ENCODE measurements at regions not wholly inside any gene's neighbourhood (a gene's known extent, or its start where the extent isn't known, plus 50 kb on each side); places are given as distances from the start of the nearest gene placed in this dataset.
"Not testable (repeated sequence)": the region's sequence is repeated elsewhere in the genome, so short reads cannot be mapped to it uniquely, and the experiment has no call there.

DNA sequence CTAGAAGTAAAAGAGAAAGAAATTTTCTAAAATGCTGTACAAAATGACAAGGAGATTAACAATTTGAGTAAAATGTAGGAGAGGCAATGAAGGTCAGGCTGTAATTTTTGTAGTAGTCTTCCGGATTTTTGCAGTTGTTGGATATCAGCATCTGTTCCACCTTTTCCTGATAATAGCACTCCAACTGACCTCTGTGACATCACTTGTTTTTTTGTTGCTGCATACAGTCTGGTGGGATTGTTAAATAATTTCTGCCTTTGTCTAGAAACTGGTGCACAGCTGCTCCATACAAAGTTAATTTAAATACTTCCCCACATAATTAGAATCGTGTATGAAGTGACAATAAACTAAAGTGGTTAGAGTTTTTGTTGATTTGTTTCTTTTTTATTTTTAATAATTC is 731.4 kb downstream of the PLOD2 start:
- Histone ChIP-seq H3K4me3 (no peak overlapping the region), H3K4me1 (ENCODE audit: control insufficient read depth in 1 of 2, low read depth in 2 of 2) (no peaks in the 10 kb centered on the region), H3K27ac (no peak overlapping the region), H3K27me3 (replicated peaks; ENCODE audit: insufficient read depth) (no peaks in the 10 kb centered on the region), H3K36me3 (no peaks in the 10 kb centered on the region), H3K9me3 (no peaks in the 10 kb centered on the region)
- no peak for DNase-seq (ENCODE audit: low spot score)
- ATAC-seq (ENCODE audit: insufficient number of reproducible peaks, low FRiP score, low read depth) = no peak
- TF ChIP-seq, protein P1, sequence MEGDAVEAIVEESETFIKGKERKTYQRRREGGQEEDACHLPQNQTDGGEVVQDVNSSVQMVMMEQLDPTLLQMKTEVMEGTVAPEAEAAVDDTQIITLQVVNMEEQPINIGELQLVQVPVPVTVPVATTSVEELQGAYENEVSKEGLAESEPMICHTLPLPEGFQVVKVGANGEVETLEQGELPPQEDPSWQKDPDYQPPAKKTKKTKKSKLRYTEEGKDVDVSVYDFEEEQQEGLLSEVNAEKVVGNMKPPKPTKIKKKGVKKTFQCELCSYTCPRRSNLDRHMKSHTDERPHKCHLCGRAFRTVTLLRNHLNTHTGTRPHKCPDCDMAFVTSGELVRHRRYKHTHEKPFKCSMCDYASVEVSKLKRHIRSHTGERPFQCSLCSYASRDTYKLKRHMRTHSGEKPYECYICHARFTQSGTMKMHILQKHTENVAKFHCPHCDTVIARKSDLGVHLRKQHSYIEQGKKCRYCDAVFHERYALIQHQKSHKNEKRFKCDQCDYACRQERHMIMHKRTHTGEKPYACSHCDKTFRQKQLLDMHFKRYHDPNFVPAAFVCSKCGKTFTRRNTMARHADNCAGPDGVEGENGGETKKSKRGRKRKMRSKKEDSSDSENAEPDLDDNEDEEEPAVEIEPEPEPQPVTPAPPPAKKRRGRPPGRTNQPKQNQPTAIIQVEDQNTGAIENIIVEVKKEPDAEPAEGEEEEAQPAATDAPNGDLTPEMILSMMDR (IDR thresholded peaks at IDR 0.05) = no peak

DNA sequence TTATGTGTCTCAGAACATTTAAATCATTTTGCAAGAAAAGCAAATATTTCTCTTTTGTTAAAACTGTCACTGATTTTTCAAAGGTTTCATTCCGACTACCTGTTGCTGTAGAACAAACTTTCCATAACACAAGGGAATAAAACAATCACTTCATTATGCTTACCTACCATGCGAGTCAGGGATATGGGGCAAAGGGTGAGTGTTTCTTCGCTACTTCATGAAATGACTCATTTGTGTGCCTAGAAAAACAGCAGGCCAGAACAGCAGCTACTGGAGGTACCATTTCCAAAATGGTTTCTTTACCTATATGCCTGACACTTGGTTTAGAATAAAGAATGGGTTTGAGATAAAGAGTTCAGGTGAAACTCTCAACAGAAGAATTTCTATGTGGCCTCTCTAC is 712.5 kb downstream of the PLOD2 start:
- DNase-seq (ENCODE audit: low spot score) (no peak), ATAC-seq (ENCODE audit: insufficient number of reproducible peaks, low FRiP score, low read depth) (no peak)
- Histone ChIP-seq H3K27ac (no peak overlapping the region), H3K27me3 (replicated peaks; ENCODE audit: insufficient read depth) (no peaks in the 10 kb centered on the region), H3K4me1 (ENCODE audit: control insufficient read depth in 1 of 2, low read depth in 2 of 2) (no peaks in the 10 kb centered on the region), H3K36me3 (no peaks in the 10 kb centered on the region), H3K9me3 (no peaks in the 10 kb centered on the region), H3K4me3 (no peak overlapping the region)
- TF ChIP-seq, protein P1 (IDR thresholded peaks at IDR 0.05) = no peak

GRCh38 chr3:145450018-145450682 is 710.8 kb downstream of the PLOD2 start:
- H3K4me3 ChIP-seq = no peak overlapping the region

GRCh38 chr3:145457825-145458552 is 703.0 kb downstream of the PLOD2 start:
- H3K27me3 ChIP-seq (replicated peaks; ENCODE audit: insufficient read depth) = no peaks in the 10 kb centered on the region
- H3K36me3 ChIP-seq = no peaks in the 10 kb centered on the region
- DNase-seq (ENCODE audit: low spot score) (no peak), ATAC-seq (ENCODE audit: insufficient number of reproducible peaks, low FRiP score, low read depth) (no peak)
- H3K27ac ChIP-seq = no peak overlapping the region
- no peaks in the 10 kb centered on the region for H3K9me3 ChIP-seq
- TF ChIP-seq, protein P1 (IDR thresholded peaks at IDR 0.05) = no peak
- no peak overlapping the region for H3K4me3 ChIP-seq
- H3K4me1 ChIP-seq (ENCODE audit: control insufficient read depth in 1 of 2, low read depth in 2 of 2) = no peaks in the 10 kb centered on the region

More at GRCh38 chr3:145450018-145450682, 710.8 kb downstream of the PLOD2 start:
- DNase-seq (ENCODE audit: low spot score) = no peak
- H3K27ac ChIP-seq = no peak overlapping the region
- no peaks in the 10 kb centered on the region for H3K27me3 ChIP-seq (replicated peaks; ENCODE audit: insufficient read depth)
- no peak for ATAC-seq (ENCODE audit: insufficient number of reproducible peaks, low FRiP score, low read depth)
- H3K9me3 ChIP-seq = no peaks in the 10 kb centered on the region
- TF ChIP-seq, protein P1 (IDR thresholded peaks at IDR 0.05) = no peak
- no peaks in the 10 kb centered on the region for H3K36me3 ChIP-seq
- H3K4me1 ChIP-seq (ENCODE audit: control insufficient read depth in 1 of 2, low read depth in 2 of 2) = no peaks in the 10 kb centered on the region

DNA sequence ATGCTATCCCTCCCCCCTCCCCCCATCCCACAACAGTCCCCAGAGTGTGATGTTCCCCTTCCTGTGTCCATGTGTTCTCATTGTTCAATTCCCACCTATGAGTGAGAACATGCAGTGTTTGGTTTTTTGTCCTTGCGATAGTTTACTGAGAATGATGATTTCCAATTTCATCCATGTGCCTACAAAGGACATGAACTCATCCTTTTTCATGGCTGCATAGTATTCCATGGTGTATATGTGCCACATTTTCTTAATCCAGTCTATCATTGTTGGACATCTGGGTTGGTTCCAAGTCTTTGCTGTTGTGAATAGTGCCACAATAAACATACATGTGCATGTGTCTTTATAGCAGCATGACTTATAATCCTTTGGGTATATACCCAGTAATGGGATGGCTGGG is 701.3 kb downstream of the PLOD2 start:
- not testable (repeated sequence) for ATAC-seq (ENCODE audit: insufficient number of reproducible peaks, low FRiP score, low read depth); H3K4me3 ChIP-seq; H3K27me3 ChIP-seq (replicated peaks; ENCODE audit: insufficient read depth); H3K27ac ChIP-seq; H3K9me3 ChIP-seq; H3K36me3 ChIP-seq; H3K4me1 ChIP-seq (ENCODE audit: control insufficient read depth in 1 of 2, low read depth in 2 of 2); DNase-seq (ENCODE audit: low spot score)
